ENCODE measurements at regions not wholly inside any gene's neighbourhood (a gene's known extent, or its start where the extent isn't known, plus 50 kb on each side); places are given as distances from the start of the nearest gene placed in this dataset.

- DNase-seq (ENCODE audit: extremely low read depth in 1 of 11, low read depth in 9 of 11, low spot score in 4 of 11): no peak
These were observed 245.4 kb downstream of the INSIG2 start for GRCh38 chr2:118333664-118334063.

GRCh38 chr2:118325321-118325955 is 237.2 kb downstream of the INSIG2 start:
- no peak for DNase-seq (ENCODE audit: extremely low read depth in 1 of 11, low read depth in 9 of 11, low spot score in 4 of 11)

DNA sequence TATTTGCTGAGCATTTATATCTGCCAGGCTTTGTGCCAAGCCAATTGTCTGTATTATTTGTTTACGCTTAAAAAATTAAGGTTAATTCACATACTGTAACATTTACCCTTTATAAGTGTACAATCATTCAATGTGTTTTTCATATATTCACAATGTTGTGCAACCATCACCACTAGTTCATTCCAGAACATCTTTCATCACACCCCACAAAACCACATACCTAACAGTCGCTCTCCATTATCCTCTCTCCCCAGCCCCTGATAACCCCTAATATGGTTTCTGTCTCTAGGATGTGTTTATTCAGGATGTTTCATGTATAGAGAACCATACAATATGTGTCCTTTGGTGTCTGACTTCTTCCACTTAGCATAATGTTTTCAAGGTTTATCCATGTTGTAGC is 234.1 kb downstream of the INSIG2 start:
- no peak for DNase-seq (ENCODE audit: extremely low read depth in 1 of 11, low read depth in 9 of 11, low spot score in 4 of 11)

- no peak for DNase-seq (ENCODE audit: extremely low read depth in 1 of 11, low read depth in 9 of 11, low spot score in 4 of 11)
These were observed 233.3 kb downstream of the INSIG2 start for GRCh38 chr2:118321432-118322105.

GRCh38 chr2:118320658-118321057 is 232.4 kb downstream of the INSIG2 start:
- DNase-seq (ENCODE audit: extremely low read depth in 1 of 11, low read depth in 9 of 11, low spot score in 4 of 11): no peak

- no peak for DNase-seq (ENCODE audit: extremely low read depth in 1 of 11, low read depth in 9 of 11, low spot score in 4 of 11)
These were observed 231.9 kb downstream of the INSIG2 start for GRCh38 chr2:118320196-118320595.

DNA sequence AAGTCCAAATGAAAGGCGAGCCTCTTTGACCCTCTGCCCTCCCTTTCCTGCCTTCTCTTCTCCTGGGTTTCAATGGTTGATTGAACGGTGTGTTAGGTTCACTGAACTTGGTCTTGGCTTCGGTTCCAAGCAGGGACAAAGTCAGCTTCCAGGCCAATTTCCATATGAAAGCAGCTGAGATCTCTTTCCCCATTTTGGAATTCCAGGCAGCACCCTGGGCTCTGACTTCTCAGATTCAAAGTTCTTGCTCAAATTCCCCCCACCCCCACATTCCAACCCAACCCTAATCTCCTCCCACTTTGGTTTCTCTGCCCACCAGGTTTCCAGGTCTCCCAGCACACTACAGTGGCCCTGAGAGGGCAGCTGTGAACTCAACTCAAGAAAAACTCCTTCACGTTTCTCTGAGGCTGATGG is 231.0 kb downstream of the INSIG2 start:
- peak in 1 of 11 donors; percentile 22 for DNase-seq (ENCODE audit: extremely low read depth in 1 of 11, low read depth in 9 of 11, low spot score in 4 of 11)

DNA sequence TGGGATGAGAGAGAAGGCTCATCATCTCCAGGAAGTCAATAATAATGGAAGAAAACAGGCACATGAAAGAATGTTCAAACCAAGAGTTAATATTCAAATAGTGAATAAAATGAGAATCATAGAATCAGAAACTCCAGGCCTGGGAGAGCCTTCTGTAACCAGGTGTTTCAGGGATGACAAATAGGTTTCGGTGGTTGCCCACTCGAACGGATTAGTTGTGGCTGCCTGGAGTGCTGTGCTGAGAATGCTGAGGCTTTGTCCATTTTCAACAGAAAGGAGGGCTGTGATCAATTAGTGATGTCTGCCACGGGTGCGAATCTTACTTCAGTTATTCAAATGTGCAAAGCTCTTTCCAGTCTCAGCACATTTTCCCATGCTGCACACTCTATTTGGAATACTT is 227.3 kb downstream of the INSIG2 start:
- no peak for DNase-seq (ENCODE audit: extremely low read depth in 1 of 11, low read depth in 9 of 11, low spot score in 4 of 11)

- DNase-seq (ENCODE audit: extremely low read depth in 1 of 11, low read depth in 9 of 11, low spot score in 4 of 11): peak in 1 of 11 donors; percentile 46
These were observed 224.9 kb downstream of the INSIG2 start for GRCh38 chr2:118312969-118313756.

DNA sequence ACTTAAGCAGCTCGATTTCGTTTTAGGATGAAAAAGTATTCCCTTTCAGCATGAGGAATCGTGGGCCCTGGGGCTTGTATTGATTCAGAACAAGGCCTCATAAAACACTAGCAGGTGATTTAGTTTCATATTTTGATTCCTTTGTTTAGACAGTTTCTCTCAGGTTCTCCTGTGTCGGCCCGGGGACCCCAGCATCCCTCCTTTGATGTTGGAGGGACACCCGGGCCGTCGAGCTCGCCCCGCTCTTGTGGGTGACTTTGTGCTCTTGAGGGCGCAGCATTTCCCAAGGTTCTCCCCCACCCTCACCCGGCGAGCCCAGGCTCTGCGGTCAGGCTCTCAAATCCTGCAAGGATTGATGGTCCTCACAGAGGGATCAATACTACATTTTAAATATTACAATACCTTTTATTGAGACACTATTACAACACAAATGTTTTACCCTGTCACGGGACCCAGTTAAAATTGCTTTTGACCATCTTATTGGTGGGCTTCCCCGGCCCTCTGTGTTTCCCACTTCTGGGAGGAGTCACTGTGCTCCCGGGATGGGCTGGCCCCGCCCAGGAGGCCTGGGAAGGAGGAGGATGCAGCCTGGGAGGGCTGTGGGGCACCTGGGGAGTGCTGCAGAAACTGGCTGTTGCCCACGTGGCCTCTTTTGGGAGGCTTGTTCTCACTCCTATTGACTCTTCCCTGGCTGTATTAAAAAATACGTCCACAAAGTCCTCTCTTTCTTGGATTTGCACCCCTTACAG is 222.6 kb downstream of the INSIG2 start:
- DNase-seq (ENCODE audit: extremely low read depth in 1 of 11, low read depth in 9 of 11, low spot score in 4 of 11): peak in 1 of 11 donors; percentile 51

DNA sequence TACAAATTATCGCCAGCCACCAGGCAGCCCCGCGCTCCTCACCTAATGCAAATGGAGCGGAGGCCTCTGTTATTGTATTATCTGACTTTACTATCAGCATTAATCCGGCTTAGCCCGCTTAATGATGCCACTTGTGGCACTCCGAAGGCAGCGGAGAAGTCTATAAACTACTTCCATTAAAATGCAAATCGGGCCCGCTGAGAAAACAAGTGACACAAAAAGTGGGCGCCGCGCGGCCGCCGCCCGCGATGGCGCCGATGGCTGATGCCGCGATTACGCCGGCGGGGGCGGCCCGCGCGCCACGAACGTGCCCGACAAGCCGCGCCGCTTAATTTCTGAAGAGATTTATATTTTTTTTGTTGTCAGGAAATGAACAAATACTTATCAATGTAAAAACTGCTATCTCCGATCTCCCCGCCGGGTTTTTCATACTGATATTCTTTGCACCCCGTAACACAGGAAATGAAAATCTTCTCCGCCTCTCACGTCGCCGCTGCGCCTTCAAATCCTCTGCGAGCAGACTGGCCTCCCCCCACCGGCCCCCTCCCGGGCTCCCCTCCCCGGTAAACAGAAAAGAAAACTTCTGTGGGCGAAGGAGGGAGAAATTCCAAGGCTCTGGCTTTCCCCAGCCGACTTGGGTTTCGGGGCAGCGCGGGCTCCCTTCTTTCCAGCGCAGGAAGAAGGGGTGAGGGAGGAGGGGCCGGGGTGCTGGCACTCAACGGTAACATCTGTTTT is 221.8 kb downstream of the INSIG2 start:
- peak in 7 of 11 donors; percentile 41 to 56 (median 51) for DNase-seq (ENCODE audit: extremely low read depth in 1 of 11, low read depth in 9 of 11, low spot score in 4 of 11)

DNA sequence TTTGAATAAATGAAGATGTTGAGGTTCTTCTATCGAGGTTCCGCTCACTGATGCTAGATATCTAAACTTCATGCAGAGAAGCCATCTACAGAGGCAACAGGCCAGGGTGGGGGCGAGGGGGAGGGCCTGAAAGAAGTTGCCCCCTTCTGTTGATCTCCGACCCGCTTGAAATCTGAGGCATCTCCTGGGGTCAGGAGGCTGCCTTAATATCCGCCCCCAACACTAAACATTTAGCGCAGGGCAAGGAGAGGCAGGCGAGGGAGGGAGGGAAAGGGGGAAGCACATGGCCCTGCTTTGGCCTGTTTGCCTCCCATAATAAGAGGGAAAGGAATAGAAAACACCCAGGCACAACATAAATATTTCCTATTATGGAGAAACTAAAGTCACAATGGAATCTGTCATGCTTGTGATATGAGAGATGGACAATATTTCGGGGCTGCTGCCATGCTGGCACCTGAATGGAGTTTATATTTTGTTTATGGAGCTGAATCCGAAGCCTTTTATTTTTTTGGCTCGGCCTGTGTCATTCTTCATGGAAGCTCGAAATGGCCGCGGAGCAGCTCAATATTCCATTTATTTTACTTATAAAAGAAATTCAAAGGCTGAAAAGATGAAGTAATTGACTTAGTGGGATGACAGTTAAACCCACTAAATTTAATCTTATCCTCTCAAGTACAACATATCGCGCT is 221.1 kb downstream of the INSIG2 start:
- DNase-seq (ENCODE audit: extremely low read depth in 1 of 11, low read depth in 9 of 11, low spot score in 4 of 11): no peak

GRCh38 chr2:118307864-118308263 is 219.6 kb downstream of the INSIG2 start:
- DNase-seq (ENCODE audit: extremely low read depth in 1 of 11, low read depth in 9 of 11, low spot score in 4 of 11): no peak

- no peak for DNase-seq (ENCODE audit: extremely low read depth in 1 of 11, low read depth in 9 of 11, low spot score in 4 of 11)
These were observed 213.0 kb downstream of the INSIG2 start for GRCh38 chr2:118301248-118301647.

- DNase-seq (ENCODE audit: extremely low read depth in 1 of 11, low read depth in 9 of 11, low spot score in 4 of 11): no peak
These were observed 212.6 kb downstream of the INSIG2 start for GRCh38 chr2:118300832-118301231.

DNA sequence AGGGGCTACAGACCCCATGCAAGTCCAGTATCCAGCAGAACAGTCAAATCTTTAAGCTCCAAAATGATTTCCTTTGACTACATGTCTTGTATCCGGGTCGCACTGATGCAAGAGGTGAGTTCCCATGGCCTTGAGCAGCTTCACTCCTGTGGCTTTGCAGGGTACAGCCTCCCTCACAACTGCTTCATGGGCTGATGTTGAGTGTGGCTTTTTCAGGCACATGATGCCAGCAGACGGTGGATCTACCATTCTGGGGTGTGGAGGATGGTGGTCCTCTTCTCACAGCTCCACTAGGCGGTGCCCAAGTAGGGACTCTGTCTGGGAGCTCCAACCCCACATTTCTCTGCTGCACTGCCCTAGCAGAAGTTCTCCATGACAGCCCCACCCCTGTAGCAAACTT is 208.4 kb downstream of the INSIG2 start:
- no peak for DNase-seq (ENCODE audit: extremely low read depth in 1 of 11, low read depth in 9 of 11, low spot score in 4 of 11)

- DNase-seq (ENCODE audit: extremely low read depth in 1 of 11, low read depth in 9 of 11, low spot score in 4 of 11): no peak
These were observed 207.5 kb downstream of the INSIG2 start for GRCh38 chr2:118295592-118296390.

Data from renal cortex interstitium (tissue), 11 donors.